ENCODE measurements at regions not wholly inside any gene's neighbourhood (a gene's known extent, or its start where the extent isn't known, plus 50 kb on each side); places are given as distances from the start of the nearest gene placed in this dataset.

DNA sequence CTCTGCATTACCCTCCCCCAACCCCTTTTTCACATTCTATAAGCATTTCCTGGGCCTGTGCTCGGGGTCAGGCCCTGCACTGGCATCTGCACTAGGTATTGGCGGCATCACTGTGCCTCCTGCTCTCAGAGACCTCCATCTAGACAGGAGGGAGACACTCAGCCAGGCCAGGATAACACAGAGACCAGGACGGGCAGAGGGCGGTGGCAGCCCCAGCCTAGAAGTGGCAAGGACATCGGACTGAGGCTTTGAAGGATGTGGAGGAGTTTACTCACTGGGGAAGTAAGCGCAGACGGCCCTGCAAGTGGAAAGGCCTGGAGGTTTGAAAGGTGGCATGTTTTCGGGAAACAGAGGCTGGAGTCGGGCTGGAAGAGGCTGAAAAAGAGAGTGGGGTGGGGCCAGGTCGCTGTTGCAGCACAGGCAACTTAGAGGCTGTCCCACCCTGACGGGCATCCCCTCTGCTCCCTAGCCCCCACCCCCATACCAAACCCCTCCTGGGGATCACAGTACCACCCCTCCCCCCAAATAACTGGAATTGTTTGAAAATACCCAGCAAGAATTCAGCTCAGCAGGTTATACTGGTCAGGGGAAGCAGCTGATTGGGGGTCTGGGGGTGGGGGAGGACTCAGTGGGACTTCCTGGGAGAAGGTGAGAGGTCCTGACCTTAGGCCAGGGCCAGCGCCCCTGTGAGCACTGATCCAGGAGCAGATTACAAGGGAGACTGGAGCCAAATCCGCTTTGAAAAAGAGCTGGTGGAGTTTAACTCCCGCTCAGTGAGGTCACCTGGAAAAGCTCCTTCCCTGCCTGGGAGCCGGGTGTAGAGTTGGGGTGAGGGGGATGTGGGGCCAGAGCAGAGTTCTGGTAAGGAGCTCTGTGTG lies 121.8 kb upstream of the WNT4 start:
- DNase-seq (ENCODE audit: low spot score) = no peak

DNA sequence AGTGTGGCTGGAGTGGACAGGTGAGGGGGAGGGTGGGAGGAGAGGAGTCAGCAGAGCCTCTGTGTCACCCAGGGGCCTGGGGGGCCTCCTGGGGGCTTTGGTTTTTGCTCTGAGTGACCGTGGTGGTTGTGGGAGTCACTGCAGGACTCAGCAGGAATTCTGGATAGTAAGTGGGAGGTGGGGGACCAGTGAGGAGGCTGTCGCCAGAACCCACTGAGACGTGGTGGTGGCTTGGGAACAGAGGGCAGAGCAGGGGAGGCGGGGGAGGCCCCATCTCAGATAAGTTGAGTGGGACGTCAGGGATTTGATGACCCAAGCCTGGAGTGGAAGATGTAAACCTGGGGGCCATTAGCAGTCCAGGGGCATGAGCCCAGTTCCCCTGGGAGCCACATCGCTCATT lies 123.2 kb upstream of the WNT4 start:
- no peak for DNase-seq (ENCODE audit: low spot score)

DNA sequence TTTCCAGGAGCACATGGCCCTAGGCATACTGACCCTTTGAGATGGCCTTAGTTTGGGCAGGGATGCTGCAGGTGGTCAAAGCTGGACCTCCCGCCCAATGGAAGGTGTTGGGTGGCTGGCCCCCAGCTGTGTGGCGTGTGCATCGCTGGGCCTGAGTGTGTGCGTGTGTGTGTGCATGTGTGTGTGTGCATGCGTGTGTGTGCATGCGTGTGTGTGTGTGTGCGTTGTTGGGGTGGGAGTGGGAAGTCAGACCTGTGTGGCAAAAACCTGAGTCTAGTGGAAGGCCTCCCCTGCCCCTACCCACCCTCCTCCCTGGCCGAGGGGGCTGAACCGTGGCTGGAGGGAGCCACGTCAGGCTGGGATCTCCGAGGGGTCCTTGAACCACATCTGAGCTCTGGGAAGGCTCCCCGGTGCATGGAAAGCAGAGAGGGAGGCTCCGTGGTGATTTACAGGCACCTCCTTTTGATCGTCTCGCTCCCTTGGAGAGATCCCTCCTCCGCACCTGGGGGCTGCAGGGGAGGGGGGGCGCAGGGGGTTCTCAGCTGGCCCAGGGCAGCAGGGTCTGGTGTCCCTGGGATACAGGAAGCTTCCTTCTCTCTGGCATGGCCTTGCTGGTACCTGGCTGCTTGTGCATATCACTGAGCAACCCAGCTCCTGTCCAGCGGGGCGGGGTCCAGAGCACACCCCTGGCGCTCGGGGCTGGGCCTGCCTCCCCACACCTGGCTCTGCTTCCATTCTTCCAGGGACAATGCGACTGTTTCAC lies 124.7 kb upstream of the WNT4 start:
- DNase-seq (ENCODE audit: low spot score) = no peak

DNA sequence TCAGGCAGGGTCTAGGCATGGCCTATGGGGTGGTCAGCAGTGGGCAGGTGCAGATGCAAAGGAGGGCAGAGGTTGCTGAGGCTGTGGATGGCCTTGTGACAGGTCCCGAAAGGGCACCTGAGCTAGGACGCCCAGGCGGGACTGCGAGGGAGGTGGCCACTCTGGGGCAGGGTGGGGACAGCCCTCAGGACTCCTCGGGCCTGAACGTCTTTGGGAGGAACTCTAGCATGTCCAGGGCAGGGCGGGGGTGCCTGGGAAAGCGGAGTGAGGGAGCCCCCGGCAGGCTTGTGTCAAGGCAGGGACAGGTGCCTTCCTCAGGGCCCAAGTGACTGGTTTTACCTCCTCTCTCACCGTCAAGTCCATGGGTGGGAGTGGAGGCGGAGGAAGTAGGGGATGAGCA lies 125.4 kb upstream of the WNT4 start:
- DNase-seq (ENCODE audit: low spot score) = no peak

DNA sequence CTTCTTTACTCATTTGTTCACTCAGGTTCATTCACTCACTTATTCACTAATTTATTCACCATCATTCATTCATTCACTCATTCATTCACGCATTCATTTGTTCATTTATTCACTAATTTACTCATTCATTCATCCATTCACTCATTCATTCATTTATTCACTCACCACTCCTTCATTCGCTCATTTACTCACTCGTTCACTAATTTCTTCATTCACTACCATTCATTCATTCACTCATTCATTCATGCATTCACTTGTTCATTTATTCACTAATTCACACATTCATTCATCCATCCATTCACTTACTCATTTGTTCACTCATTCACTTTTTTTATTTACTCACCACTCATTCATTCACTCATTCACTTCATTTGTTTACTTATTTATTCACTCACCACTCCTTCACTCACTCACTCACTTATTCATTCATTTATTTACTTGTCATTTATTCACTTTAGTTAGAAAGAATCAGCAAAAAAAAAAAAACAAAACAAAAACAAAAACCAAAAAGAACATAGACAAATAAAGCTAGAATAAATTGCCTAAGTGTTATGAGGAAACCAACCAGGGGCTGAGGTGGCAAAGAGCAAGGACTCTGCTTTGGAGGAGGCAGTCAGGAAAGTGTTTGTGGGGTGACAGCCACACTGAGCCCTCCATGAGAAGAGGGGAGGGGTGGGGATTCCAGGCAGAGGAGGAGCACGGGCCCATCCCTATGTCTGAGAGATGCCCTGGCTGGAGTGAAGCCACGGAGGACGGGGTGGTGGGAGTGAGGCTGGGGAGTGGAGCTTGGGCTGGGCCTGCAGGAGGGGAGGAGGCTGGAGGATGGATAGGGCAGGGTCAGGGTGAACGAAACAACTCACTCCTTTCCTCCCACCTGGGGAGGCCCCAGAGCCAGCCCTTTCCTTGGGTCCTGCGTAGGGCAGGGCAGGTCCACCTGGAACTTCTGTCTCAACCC lies 129.2 kb upstream of the WNT4 start:
- no peak for DNase-seq (ENCODE audit: low spot score)

DNA sequence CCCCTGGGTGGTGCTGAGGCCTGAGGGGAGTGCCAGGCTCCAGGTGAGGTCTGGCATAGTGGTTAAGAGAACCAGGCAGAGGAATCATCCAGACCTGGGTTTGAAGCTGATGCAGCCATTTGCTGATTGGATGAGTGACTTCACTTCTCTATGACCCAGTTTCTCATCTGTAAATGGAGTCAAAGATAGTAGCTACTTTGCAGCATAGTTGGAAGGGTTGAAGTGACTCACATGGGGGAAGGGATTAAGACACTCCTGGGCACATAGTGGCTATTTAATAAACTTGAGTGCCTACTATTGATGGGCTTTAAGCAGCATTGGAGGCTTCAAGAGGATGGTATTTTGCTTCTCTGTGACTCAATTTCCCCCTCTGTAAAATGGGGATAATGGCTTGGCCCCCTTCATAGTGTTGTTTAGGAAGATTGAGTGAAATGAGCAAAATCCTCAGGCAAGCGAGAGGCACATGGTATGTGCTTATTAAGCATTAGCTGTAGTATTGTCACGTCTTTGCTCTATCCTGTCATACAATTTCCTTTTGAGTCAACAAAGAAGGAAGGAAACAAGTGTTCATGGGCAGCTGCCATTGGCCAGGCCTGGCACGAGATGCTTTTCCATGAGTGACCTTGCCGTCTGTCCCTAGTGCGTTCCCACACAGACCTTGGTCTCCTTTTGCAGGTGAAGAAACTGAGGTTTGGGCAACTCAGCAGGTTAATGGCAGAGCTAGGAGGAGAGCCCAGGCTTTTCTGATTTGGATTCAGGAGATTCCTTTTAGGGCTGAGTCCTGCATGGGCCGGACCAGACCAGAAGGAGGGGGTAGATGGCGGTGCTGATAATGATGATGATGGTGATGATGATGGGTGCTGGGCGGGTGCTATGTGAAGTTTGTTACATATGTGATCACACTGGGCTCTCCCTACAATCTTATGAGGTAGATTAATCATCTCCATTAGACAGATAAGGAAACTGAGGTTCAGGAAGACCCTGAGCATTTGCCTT lies 131.1 kb upstream of the WNT4 start:
- no peak for DNase-seq (ENCODE audit: low spot score)

DNA sequence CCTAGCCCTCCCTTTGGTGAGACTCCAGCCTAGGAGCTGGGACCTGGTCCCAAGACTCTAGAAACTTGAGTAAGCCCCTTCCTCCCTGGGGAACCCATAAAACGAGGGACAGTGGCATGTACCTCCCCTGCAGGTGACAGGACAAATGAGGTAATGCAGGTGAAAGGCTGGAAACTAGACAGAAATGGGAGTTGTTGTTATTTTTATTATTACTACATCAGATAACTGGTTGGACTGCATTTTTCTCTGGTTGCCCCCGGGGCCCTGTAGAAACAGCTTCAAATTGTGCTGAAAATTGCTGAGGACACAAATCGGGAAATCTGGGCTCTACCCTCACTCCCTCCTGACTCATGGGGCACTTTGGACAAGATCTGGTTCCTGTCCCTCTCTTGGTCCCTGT lies 132.3 kb upstream of the WNT4 start:
- DNase-seq (ENCODE audit: low spot score) = no peak

DNA sequence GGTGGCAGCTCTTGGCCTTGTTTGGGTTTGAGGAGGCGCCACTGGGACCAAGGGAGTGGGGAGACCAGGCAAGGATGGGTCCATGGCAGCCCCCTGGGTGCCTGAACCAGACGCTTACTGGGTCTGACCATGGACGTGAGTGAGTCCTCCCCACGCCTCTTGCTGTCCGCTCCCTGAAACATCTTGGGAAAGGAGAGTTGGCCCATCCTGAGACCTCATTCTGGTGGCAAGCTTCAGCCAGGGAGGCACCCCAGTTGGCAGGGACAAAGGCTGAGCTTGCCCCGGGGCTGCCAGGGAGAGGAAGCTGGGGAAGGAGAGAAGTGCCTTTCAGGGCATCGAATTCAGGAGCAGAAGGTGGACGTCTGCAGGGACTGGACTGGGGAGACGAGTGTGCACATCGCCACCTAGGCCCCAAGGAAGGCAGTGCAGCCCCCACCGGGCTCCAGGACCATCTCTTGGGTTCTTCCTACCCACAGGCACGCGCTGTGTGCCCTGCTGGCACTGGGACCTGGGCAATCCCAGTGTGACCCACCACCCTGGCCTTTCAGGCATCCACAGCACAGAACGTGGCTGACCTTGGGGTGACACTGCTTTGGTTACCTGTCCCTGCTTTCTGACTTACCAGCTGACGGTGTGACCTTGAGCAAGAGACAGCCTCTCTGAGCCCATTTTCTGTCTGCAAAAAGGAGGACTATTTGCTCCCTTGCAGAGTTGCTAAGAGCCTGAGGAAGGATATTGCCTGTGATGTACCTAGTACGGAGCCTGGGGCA lies 132.9 kb upstream of the WNT4 start:
- DNase-seq (ENCODE audit: low spot score) = peak; percentile 60

DNA sequence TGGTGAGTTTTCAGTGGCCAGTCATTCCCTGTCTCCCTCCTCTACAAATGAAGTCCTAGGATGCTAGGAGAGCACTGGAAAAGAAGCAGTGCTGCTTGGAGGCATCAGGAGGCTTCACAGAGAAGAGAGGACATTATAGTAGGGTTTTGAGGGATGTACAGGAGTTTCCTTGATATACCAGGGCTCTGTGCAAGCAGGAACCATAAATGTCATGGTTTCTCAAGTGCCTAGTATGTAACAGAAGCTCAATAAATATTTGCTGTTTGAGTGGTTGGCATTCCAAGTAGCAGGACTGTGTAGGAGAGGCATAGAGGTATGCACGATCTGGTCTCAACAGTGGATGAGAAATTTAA lies 133.5 kb upstream of the WNT4 start:
- DNase-seq (ENCODE audit: low spot score) = no peak

DNA sequence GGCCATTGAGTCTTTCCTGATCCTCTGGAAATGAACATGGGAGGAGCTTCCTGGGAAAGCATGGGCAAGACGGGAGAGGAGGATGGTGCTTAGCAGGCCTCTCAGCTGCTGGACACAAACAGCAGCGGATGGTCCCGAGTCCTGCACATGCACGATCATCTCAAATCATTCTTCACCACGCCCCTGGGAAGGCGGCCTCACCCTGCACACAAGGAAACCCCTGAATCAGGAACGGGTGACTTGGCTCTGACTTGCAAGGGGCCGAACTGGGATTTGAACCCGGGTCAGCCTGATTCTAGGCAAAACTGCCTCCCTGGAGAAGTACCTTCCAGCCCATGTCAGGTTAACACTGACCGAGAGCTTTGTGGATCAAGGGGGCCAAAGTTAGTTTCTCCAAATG lies 134.8 kb upstream of the WNT4 start:
- no peak for DNase-seq (ENCODE audit: low spot score)

DNA sequence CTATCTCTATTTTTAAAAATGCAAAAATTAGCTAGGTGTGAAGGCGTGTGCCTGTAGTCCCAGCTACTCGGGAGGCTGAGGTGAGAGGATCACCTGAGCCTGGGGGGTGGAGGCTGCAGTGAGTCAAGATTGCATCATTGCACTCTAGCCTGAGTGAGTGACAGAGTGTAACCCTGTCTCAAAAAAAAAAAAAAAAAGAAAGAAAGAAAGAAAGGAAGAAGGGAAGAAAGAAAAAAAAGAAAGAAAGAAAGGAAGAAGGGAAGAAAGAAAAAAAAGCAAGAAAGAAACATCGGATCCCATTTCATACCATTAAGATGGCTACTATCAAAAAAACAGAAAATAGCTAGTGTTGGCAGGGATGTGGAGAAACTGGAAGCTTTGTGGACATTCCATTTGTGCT lies 136.8 kb upstream of the WNT4 start:
- DNase-seq (ENCODE audit: low spot score) = no peak

DNA sequence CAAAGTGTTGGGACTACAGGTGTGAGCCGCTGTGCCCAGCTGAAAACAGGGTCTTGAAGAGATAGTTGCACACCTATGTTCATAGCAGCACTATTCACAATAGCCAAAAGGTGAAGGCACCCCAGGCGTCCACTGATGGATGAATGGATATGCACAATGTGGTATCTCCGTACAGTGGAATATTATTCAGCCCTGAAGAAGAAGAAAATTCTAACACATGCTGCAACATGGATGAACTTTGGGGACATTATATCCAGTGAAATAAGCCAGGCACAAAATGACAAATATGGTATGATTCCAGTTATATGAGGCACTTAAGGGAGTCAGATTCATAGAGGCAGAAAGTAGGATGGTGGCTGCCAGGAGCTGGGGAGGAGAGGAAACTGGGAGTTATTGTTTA lies 137.6 kb upstream of the WNT4 start:
- DNase-seq (ENCODE audit: low spot score) = no peak

DNA sequence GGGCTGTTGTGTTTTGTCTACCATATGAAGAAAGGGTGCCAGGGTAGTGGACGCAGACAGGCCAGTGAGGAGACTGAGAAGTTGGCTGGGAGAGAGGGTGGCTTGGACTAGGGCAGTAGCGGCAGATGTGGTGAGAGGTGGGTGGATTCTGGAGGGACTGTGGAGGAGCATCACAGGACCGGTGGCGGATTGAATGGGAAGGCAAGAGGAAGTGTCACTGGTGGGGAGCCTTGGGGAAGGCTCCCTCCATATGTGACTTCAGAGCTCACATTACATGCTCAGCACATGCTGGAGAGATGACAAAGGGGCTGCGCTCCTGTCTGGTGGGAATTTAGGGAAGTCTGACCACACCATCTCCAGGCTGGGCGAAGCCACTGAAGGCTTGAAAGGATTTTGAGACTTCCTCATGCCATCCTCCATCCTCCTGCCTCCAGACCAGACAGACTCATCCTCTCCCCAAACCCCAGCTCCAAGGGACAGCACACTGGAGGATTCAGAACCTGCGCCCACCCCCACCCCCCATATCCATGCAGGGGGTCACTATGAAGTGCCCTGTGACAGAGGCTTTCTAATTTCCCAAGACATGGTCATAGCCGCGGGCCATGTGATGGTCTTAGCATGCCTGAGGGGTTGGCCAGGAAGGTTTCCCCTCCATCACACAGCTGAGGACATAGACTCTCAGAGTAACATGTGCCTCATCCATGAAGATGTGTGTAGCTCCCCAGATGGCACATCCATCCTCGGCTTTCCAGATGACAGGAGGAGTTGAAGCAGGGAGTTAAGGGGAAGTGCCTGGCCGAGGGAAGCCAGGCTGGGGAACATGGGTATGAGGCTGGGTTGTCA lies 138.8 kb upstream of the WNT4 start:
- DNase-seq (ENCODE audit: low spot score) = no peak

DNA sequence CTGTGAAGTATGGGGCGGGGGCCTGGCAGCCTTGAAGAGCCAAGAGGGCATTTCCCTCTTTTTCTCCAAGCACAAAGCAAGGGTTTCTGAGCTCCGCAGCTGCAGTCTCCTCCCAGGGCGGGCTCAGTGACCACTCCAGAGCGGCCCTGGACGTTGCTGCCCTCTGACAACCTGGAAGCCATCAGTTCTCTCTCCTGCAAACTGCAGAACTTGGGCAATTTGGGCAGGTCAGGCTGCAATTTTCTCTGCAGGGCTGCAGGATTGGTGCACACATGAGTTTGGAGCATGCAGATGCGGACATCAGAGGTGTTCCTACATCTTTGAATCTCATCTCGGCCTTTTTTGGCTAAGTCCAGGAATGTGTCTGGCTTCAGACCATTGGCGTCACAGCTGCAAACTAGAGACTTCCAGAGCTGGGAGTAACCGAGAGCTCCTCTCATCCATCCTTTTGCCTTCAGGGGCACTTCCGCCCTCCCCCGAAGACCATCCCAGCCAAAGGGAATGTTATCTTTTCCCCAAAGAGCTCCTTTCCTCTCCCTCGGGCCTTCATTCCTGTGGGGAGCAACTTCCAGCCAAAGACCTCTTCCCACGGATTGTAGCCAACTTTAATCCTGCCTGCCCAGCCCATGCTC lies 139.6 kb upstream of the WNT4 start:
- DNase-seq (ENCODE audit: low spot score) = no peak

DNA sequence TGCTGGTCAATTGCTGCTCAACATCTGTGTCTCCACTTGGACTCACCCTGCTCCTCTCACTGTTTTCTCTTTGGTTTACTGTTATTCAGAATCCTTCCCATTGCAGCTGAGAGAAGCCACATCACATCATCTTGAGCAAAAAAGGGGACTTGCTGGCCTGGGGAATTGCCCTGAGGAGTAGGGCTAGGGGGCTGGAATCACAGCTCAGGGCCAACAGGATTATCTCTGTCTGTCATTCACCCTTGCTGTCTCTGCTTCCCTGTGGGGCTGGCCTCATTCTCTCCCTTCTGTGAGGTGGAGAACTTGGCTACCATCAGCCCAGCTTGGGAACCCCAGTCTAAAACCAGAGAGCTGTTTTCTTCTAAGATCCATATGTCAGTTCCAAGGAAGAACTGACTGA lies 140.7 kb upstream of the WNT4 start:
- DNase-seq (ENCODE audit: low spot score) = no peak

DNA sequence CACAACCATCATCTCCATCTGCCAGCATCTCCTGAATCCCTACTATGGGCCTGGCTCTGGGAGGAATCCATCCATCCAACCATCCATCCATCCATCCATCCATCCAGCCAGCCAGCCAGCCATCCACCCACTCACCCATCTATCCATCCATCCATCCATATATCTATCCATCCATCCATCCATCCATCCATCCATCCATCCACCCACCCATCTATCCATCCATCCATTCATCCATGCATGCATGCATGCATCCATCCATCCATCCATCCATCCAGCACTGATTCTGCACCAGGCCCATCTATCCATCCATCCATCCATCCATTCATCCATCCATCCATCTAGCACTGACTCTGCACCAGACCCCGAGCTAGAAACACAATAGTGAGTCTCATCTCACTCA lies 141.3 kb upstream of the WNT4 start:
- no peak for DNase-seq (ENCODE audit: low spot score)

DNA sequence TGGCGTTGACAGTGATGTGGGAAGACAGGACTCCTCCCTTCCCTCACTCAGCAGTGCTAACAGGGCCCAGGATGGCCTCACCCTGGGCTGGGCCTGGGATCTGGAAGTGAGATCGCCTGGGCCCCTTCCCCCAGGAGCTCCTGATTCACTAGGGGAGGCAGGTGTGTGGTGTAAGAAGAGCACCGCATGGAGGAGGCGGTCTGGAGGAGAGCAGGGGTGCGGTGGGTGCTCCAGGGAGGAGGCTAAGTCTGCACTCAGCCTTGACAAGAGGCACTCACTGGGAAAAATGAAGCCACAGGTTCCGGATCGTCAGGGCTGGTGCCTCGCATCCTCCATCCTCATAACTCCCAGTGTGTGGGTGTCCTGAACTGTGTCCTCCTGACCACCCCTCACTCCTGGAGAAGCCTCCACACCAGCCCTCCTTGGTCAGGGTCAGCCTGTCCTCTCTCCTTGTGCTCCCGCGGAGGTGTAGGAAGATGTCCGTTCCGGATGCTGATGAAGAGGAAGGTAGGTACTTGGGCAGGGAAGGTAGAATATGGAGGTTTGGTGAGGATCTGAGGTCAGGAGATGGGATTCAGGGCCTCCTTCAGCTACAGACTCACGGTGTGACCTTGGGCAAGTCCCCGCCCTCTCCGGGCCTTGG lies 142.1 kb upstream of the WNT4 start:
- no peak for DNase-seq (ENCODE audit: low spot score)

Measured in mucosa of gallbladder (tissue), 1 donor.